Stimulated activated CD4-positive, alpha-beta T cell treated with anti-CD3 and anti-CD28 coated beads, Interleukin-2, amount 100 ng/mL, for 24 hours (primary cell): ENCODE measurements at regions not wholly inside any gene's neighbourhood (a gene's known extent, or its start where the extent isn't known, plus 50 kb on each side); places are given as distances from the start of the nearest gene placed in this dataset.

Experiments
- DNase-seq, 2 donors: peaks; one replicate each; pipeline ENCODE4 v3.0.0-alpha.2; 2020

- DNase-seq = no peak
These were observed 129.0 kb upstream of the ATXN7L3B start for GRCh38 chr12:74408601-74409166.

- no peak for DNase-seq
These were observed 124.9 kb upstream of the ATXN7L3B start for GRCh38 chr12:74412606-74413230.

- DNase-seq = no peak
These were observed 122.0 kb upstream of the ATXN7L3B start for GRCh38 chr12:74415633-74416032.

- DNase-seq = no peak
These were observed 119.1 kb upstream of the ATXN7L3B start for GRCh38 chr12:74418573-74418972.

GRCh38 chr12:74424778-74425177 is 112.9 kb upstream of the ATXN7L3B start:
- no peak for DNase-seq

- no peak for DNase-seq
These were observed 111.5 kb upstream of the ATXN7L3B start for GRCh38 chr12:74426091-74426490.

GRCh38 chr12:74429535-74429934 is 108.1 kb upstream of the ATXN7L3B start:
- no peak for DNase-seq

GRCh38 chr12:74431801-74432200 is 105.8 kb upstream of the ATXN7L3B start:
- DNase-seq = no peak

GRCh38 chr12:74440469-74440868 is 97.2 kb upstream of the ATXN7L3B start:
- DNase-seq = no peak

- no peak for DNase-seq
These were observed 95.8 kb upstream of the ATXN7L3B start for GRCh38 chr12:74441872-74442271.

- DNase-seq = no peak
These were observed 91.2 kb upstream of the ATXN7L3B start for GRCh38 chr12:74446466-74446865.

GRCh38 chr12:74449872-74450271 is 87.8 kb upstream of the ATXN7L3B start:
- DNase-seq = no peak

- DNase-seq = no peak
These were observed 83.5 kb upstream of the ATXN7L3B start for GRCh38 chr12:74454109-74454508.

GRCh38 chr12:74455429-74455828 is 82.2 kb upstream of the ATXN7L3B start:
- no peak for DNase-seq

GRCh38 chr12:74456431-74456830 is 81.2 kb upstream of the ATXN7L3B start:
- no peak for DNase-seq

GRCh38 chr12:74468401-74468800 is 69.2 kb upstream of the ATXN7L3B start:
- DNase-seq = no peak

- no peak for DNase-seq
These were observed 61.4 kb upstream of the ATXN7L3B start for GRCh38 chr12:74476234-74476633.

- DNase-seq = no peak
These were observed 56.6 kb upstream of the ATXN7L3B start for GRCh38 chr12:74481078-74481477.

GRCh38 chr12:74482115-74482514 is 55.5 kb upstream of the ATXN7L3B start:
- no peak for DNase-seq

GRCh38 chr12:74483057-74483456 is 54.6 kb upstream of the ATXN7L3B start:
- DNase-seq = no peak
